Caco-2 (cell line): ENCODE measurements at regions not wholly inside any gene's neighbourhood (a gene's known extent, or its start where the extent isn't known, plus 50 kb on each side); places are given as distances from the start of the nearest gene placed in this dataset.

Source experiments
- BruUV-seq: library from RNA; stranded (reverse); fragments of 400-500 nt; replicated peaks from 2 replicates; lab custom pipeline; 2021; lab: Mats Ljungman, UMichigan
- CTCF ChIA-PET: fragments of 300-600 bp; sonication (Branson Sonifier 250); formaldehyde crosslinking; loops from one replicate; lab custom pipeline; 2022; ENCODE audit warnings: antibody characterized with exemption; lab: Charles Lee
- POLR2A ChIA-PET: fragments of 300-600 bp; sonication (Branson Sonifier 250); formaldehyde crosslinking; loops from one replicate; lab custom pipeline; 2022; ENCODE audit warnings: antibody characterized with exemption; lab: Charles Lee
- DNase-seq, 2 experiments: peaks; one replicate each; pipeline versions ENCODE4 v3.0.0 to v3.0.0-alpha.2; 2020 to 2022
- H3K27me3 ChIP-seq: replicated peaks from 2 replicates; pipeline ENCODE4 v1.6.0; 2011; ENCODE audit warnings: low read length; ENCODE audit not compliant: control insufficient read depth, insufficient read depth
- H3K36me3 ChIP-seq: 2 replicates; pipeline ENCODE4 v1.5.1; 2011; ENCODE audit warnings: low read length; ENCODE audit not compliant: control insufficient read depth, insufficient read depth
- H3K4me1 ChIP-seq: fragments of 250-450 bp; sonication (Bioruptor Pico); 2 replicates; pipeline ENCODE4 v1.5.1; 2020; ENCODE audit warnings: mild to moderate bottlenecking
- H3K4me3 ChIP-seq: 2 replicates; pipeline ENCODE4 v1.5.1; 2011; ENCODE audit warnings: low read depth, mild to moderate bottlenecking, control low read depth, low read length
- H3K9me3 ChIP-seq: fragments of 250-450 bp; sonication (Bioruptor Pico); 2 replicates; pipeline ENCODE4 v1.5.1; 2020; ENCODE audit warnings: mild to moderate bottlenecking, moderate library complexity
- H3K27ac Mint-ChIP-seq: one replicate; pipeline ENCODE4 v1.8.0; 2022; ENCODE audit warnings: mixed read lengths; ENCODE audit not compliant: unreplicated experiment
- H3K27me3 Mint-ChIP-seq: one replicate; pipeline ENCODE4 v1.8.0; 2022; ENCODE audit warnings: mixed read lengths; ENCODE audit not compliant: insufficient read depth, unreplicated experiment
- H3K36me3 Mint-ChIP-seq: one replicate; pipeline ENCODE4 v1.8.0; 2022; ENCODE audit warnings: mild to moderate bottlenecking, mixed read lengths; ENCODE audit not compliant: insufficient read depth, unreplicated experiment
- H3K4me1 Mint-ChIP-seq: one replicate; pipeline ENCODE4 v1.8.0; 2022; ENCODE audit warnings: low read depth, mixed read lengths; ENCODE audit not compliant: unreplicated experiment
- H3K4me3 Mint-ChIP-seq: one replicate; pipeline ENCODE4 v1.8.0; 2022; ENCODE audit warnings: mild to moderate bottlenecking, moderate library complexity, mixed read lengths; ENCODE audit not compliant: unreplicated experiment
- H3K9me3 Mint-ChIP-seq: one replicate; pipeline ENCODE4 v1.8.0; 2022; ENCODE audit warnings: mixed read lengths; ENCODE audit not compliant: unreplicated experiment
- intact Hi-C: fragments of 100-400 bp; cut with micrococcal nuclease; formaldehyde crosslinking; loops from one replicate; pipeline ENCODE4 v1.10.0; 2022; ENCODE audit not compliant: unreplicated experiment
- TF ChIP-seq, protein P1 (sequence below), 2 experiments: fragments of 200-600 bp in 1 of 2; IDR thresholded peaks; 1 replicate in 1 of 2; 2 replicates in 1 of 2; pipeline versions ENCODE4 v1.5.1 to v1.8.0; 2011 to 2022; ENCODE audit warnings: antibody characterized with exemption in 1 of 2, control low read depth in 1 of 2, inconsistent platforms in 1 of 2, low read depth in 1 of 2, low read length in 1 of 2, mild to moderate bottlenecking in 1 of 2, moderate library complexity in 1 of 2; ENCODE audit not compliant: insufficient read depth in 1 of 2, severe bottlenecking in 1 of 2, unreplicated experiment in 1 of 2

DNA sequence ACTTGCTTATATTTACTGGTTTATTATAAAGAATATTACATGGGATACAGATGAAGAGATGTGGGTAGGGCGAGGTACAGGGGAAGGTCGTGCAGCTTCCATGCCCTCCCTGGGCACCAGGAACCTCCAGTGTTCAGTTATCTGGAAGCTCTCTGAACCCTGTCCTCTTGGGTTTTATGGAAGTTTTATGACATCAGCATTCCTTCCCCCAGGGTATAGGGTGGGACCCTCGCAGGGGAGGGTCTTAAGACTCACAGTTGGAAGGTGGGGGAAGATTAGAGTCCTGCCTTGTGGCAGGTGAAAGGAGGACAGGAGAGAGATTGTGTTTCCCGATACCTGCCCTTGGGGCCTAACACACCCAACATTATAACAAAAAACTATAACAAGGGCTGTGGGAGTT, 71.8 kb upstream of the NPAS1 start:
- Mint-ChIP-seq H3K9me3 (no peaks in the 10 kb centered on the region), H3K4me3 (no peak overlapping the region), H3K4me1 (peaks cover 56% of the 10 kb centered on the region), H3K27ac (peak overlapping the region; percentile 66), H3K27me3 (no peaks in the 10 kb centered on the region), H3K36me3 (peaks cover 76% of the 10 kb centered on the region)
- Histone ChIP-seq H3K4me1 (peaks cover 58% of the 10 kb centered on the region), H3K27me3 (no peaks in the 10 kb centered on the region), H3K36me3 (no peaks in the 10 kb centered on the region), H3K4me3 (no peak overlapping the region), H3K9me3 (no peaks in the 10 kb centered on the region)
- ChIA-PET POLR2A (no interaction called here), CTCF (no interaction called here)
- no peak for DNase-seq
- no TSS peak for BruUV-seq
- TF ChIP-seq, protein P1, sequence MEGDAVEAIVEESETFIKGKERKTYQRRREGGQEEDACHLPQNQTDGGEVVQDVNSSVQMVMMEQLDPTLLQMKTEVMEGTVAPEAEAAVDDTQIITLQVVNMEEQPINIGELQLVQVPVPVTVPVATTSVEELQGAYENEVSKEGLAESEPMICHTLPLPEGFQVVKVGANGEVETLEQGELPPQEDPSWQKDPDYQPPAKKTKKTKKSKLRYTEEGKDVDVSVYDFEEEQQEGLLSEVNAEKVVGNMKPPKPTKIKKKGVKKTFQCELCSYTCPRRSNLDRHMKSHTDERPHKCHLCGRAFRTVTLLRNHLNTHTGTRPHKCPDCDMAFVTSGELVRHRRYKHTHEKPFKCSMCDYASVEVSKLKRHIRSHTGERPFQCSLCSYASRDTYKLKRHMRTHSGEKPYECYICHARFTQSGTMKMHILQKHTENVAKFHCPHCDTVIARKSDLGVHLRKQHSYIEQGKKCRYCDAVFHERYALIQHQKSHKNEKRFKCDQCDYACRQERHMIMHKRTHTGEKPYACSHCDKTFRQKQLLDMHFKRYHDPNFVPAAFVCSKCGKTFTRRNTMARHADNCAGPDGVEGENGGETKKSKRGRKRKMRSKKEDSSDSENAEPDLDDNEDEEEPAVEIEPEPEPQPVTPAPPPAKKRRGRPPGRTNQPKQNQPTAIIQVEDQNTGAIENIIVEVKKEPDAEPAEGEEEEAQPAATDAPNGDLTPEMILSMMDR (IDR thresholded peaks at IDR 0.05; ENCODE audit: insufficient read depth in 1 of 2, low read depth in 1 of 2, low read length in 1 of 2, severe bottlenecking in 1 of 2, unreplicated experiment in 1 of 2): no peak
- intact Hi-C loops: no loop called here

DNA sequence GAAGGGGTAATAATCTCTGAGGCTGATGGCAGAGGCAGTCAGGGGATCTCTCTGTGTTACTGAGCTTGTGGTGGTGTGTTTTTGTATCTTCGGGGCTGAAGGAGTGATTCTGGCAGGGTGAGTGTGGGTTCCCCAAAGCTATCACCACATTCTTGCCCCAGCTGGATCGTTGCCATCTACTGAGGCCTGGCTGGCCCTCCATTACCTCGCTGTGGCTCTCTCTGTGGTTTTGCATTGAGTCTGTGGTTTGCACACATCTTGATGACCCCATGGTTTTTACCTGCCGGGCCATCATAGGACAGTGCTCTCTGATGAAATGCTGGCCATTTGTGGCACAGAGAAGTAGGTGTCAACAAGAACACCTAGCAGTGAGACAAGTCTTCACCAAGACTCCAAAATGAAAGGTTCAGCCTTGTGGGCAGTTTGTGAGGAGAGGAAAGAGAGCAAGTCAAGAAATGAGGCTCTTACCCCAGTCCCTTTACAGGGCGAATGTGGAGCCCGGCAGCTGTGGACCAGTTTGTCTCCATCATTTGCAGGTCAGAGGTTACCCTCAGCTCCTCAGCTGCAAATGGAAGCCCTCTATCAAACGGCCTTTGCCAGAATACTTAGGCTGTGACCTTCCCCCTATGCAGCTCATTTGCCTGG, 69.0 kb upstream of the NPAS1 start:
- Mint-ChIP-seq H3K9me3 (no peaks in the 10 kb centered on the region), H3K27me3 (no peaks in the 10 kb centered on the region), H3K4me1 (peaks cover 62% of the 10 kb centered on the region), H3K36me3 (peaks cover 73% of the 10 kb centered on the region), H3K27ac (peak overlapping the region; percentile 85), H3K4me3 (peak overlapping the region; percentile 60)
- BruUV-seq: no TSS peak
- TF ChIP-seq, protein P1 (IDR thresholded peaks at IDR 0.05; ENCODE audit: insufficient read depth in 1 of 2, low read depth in 1 of 2, low read length in 1 of 2, severe bottlenecking in 1 of 2, unreplicated experiment in 1 of 2): no peak
- ChIA-PET POLR2A (no interaction called here), CTCF (interaction anchor here (1.3 kb wide), 1 partner anchor 25 kb away, joined by 3 read pairs; no protein-coding TSS in a partner anchor)
- H3K4me3 ChIP-seq: no peak overlapping the region
- H3K36me3 ChIP-seq: 0 out of 2 replicates have a peak, but pooled peaks cover 2% of the 10 kb centered on the region
- intact Hi-C loops: no loop called here
- H3K9me3 ChIP-seq: no peaks in the 10 kb centered on the region
- peaks cover 61% of the 10 kb centered on the region for H3K4me1 ChIP-seq
- DNase-seq: no peak
- no peaks in the 10 kb centered on the region for H3K27me3 ChIP-seq

DNA sequence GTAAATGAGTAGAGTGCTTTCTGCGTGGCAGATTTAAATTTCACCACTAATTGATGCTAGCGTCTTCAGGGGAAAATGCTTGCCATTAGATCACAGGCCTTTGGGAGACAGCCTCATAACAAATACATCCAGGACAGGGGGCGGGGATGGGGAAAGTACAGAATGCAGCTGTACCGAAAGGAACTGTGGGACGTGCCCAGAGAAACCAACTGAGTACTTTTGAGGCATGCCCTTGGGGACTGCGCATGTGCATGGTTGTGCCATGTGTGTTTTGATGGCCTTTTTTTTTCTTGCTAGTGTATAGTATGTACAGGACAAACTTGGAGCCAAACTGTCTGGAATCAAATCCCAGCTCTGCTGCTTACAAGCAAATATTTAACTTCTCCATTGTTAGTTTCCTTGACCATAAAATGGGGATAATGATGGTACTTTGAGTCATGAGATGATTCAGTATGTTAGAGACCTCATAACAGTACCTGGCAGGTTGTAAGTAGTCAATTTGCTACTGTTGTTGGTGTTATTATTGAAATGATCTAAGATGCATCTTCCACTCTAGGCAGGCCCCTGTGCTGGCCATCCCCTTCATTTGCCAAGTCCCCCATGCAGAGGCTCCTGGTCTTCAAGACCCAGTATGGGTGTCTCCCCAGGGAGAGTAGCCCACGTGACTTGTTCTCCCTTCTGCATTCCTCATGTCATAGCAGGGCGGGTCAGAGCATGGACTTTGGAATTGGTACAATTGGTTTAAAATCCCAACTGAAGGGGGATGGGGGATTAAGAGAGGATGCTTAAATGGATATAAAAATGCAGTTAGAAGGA, 68.3 kb upstream of the NPAS1 start:
- Histone ChIP-seq H3K36me3 (0 out of 2 replicates have a peak, but pooled peaks cover 2% of the 10 kb centered on the region), H3K27me3 (no peaks in the 10 kb centered on the region), H3K4me1 (peaks cover 57% of the 10 kb centered on the region), H3K4me3 (no peak overlapping the region), H3K9me3 (no peaks in the 10 kb centered on the region)
- ChIA-PET POLR2A (interaction anchor here (0.5 kb wide), 1 partner anchor 22 kb away, joined by 3 read pairs; no protein-coding TSS in a partner anchor), CTCF (interaction anchor here (1.3 kb wide), 1 partner anchor 26 kb away, joined by 3 read pairs; no protein-coding TSS in a partner anchor)
- TF ChIP-seq, protein P1 (IDR thresholded peaks at IDR 0.05; ENCODE audit: insufficient read depth in 1 of 2, low read depth in 1 of 2, low read length in 1 of 2, severe bottlenecking in 1 of 2, unreplicated experiment in 1 of 2): no peak
- peaks cover 62% of the 10 kb centered on the region for H3K4me1 Mint-ChIP-seq
- peak overlapping the region; percentile 60 for H3K4me3 Mint-ChIP-seq
- H3K36me3 Mint-ChIP-seq: peaks cover 72% of the 10 kb centered on the region
- no TSS peak for BruUV-seq
- intact Hi-C loops: no loop called here
- peak; percentile 72 to 87 for DNase-seq
- H3K9me3 Mint-ChIP-seq: no peaks in the 10 kb centered on the region
- H3K27ac Mint-ChIP-seq: peak overlapping the region; percentile 85
- no peaks in the 10 kb centered on the region for H3K27me3 Mint-ChIP-seq
